WERI-Rb-1 (cell line): ENCODE measurements at regions not wholly inside any gene's neighbourhood (a gene's known extent, or its start where the extent isn't known, plus 50 kb on each side); places are given as distances from the start of the nearest gene placed in this dataset.

Experiments
- DNase-seq: peaks from one replicate; pipeline ENCODE4 v3.0.0-alpha.2; 2020
- H3K27ac ChIP-seq: fragments of 250-450 bp; sonication (Bioruptor Pico); 2 replicates; pipeline ENCODE4 v1.5.1; 2020; ENCODE audit warnings: mild to moderate bottlenecking, moderate library complexity
- H3K27me3 ChIP-seq: fragments of 250-450 bp; sonication (Bioruptor Pico); 2 replicates; pipeline ENCODE4 v1.5.1; 2021; ENCODE audit warnings: mild to moderate bottlenecking, low read depth, moderate library complexity; ENCODE audit not compliant: insufficient read depth, severe bottlenecking
- H3K36me3 ChIP-seq: fragments of 250-450 bp; sonication (Bioruptor Pico); 2 replicates; pipeline ENCODE4 v1.5.1; 2020; ENCODE audit warnings: mild to moderate bottlenecking, moderate library complexity
- H3K4me3 ChIP-seq: 2 replicates; pipeline ENCODE4 v1.5.1; 2011; ENCODE audit warnings: low read depth, mild to moderate bottlenecking, control low read depth, low read length
- H3K9me3 ChIP-seq: fragments of 250-450 bp; sonication (Bioruptor Pico); 2 replicates; pipeline ENCODE4 v1.5.1; 2021; ENCODE audit warnings: mild to moderate bottlenecking, moderate library complexity; ENCODE audit not compliant: severe bottlenecking
- TF ChIP-seq, protein P1 (sequence below): IDR thresholded peaks from 2 replicates; pipeline ENCODE4 v1.5.1; 2011; ENCODE audit warnings: low read depth, mild to moderate bottlenecking, control low read depth, inconsistent platforms, low read length

DNA sequence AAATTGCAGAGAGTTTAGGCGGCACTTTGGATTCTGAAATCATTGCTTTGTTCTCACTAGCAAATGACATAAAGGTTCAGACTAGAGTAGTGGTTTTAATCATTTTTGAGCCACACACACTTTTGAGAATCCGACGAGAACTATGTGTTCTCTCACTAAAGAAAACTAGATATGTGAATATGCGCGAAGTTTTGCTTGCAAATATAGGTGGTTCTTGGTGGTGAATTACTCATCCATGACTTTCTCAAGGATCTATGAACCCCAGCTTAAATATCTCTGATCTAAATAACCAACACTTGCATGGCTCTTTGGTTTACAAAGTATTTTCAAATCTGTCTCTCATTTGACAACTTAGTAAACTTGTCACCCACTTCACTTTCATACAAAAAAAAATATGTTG lies 54.8 kb downstream of the NOG start:
- H3K36me3 ChIP-seq: no peaks in the 10 kb centered on the region
- H3K27ac ChIP-seq: no peak overlapping the region
- no peak for DNase-seq
- peaks cover 40% of the 10 kb centered on the region for H3K27me3 ChIP-seq
- H3K9me3 ChIP-seq: peaks cover 4% of the 10 kb centered on the region
- TF ChIP-seq, protein P1, sequence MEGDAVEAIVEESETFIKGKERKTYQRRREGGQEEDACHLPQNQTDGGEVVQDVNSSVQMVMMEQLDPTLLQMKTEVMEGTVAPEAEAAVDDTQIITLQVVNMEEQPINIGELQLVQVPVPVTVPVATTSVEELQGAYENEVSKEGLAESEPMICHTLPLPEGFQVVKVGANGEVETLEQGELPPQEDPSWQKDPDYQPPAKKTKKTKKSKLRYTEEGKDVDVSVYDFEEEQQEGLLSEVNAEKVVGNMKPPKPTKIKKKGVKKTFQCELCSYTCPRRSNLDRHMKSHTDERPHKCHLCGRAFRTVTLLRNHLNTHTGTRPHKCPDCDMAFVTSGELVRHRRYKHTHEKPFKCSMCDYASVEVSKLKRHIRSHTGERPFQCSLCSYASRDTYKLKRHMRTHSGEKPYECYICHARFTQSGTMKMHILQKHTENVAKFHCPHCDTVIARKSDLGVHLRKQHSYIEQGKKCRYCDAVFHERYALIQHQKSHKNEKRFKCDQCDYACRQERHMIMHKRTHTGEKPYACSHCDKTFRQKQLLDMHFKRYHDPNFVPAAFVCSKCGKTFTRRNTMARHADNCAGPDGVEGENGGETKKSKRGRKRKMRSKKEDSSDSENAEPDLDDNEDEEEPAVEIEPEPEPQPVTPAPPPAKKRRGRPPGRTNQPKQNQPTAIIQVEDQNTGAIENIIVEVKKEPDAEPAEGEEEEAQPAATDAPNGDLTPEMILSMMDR: no peak
- no peak overlapping the region for H3K4me3 ChIP-seq

DNA sequence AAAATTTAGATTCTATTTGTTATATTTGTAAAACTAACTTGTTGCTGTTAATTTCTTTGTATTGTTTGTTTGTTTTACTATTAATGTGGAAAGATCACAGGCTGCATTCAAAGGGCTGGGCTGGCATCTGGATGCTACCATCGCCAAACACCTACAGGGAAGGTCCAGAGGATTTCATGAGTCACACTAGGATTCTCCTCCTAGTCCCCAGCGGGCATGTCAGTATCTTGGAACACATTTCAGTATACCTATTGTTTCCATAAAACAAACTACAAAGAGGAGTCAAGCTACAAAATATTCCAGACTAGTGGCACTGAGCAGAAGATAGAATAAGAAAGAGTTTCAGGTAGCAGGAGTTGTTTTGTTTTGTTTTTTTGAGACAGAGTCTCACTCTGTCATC lies 55.3 kb downstream of the NOG start:
- Histone ChIP-seq H3K27me3 (peaks cover 42% of the 10 kb centered on the region), H3K27ac (no peak overlapping the region), H3K36me3 (no peaks in the 10 kb centered on the region), H3K4me3 (no peak overlapping the region), H3K9me3 (peaks cover 4% of the 10 kb centered on the region)
- TF ChIP-seq, protein P1: no peak
- no peak for DNase-seq

DNA sequence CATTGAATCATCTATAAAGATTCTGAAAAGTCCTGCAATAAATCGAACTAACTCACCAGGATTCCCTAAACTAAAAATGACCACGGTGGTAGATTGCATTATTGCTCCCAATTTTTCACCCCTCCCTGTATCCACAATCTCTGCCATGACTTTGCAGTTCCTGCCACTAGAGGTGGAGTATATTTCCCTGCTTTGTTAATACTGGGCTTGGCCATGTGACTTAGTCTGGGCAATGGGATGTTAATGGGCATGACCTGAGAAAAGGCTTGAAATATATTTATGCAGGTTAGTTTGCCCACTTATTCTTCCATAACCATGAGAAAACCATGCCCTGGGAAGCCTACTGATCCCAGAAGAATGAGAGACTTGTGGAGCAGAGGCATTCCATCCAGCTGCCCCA lies 59.1 kb downstream of the NOG start:
- no peak for DNase-seq
- TF ChIP-seq, protein P1: no peak
- peaks cover 4% of the 10 kb centered on the region for H3K9me3 ChIP-seq
- H3K4me3 ChIP-seq: no peak overlapping the region
- no peaks in the 10 kb centered on the region for H3K36me3 ChIP-seq
- H3K27ac ChIP-seq: no peak overlapping the region
- H3K27me3 ChIP-seq: peaks cover 33% of the 10 kb centered on the region

DNA sequence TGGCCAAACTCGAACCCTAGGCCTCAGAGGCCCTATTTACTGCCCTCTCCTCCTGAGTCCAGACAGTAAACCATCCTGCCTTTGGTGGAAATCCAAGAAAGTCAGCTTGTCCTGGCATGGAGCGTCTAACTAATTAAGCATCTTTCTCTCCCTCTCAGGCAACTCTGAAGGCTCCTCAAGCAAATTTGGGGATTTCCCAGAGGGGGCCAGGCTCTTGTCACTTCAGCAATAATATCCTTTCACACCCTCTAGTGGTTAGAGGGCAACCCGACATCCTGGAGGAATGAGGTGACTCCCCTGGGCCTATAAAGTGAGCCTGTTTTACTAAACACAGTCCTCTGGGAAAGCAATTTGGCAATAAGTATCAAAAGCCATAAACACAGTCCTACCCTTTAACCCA lies 60.4 kb downstream of the NOG start:
- DNase-seq: peak; percentile 52
- no peak overlapping the region for H3K4me3 ChIP-seq
- no peaks in the 10 kb centered on the region for H3K36me3 ChIP-seq
- peaks cover 4% of the 10 kb centered on the region for H3K9me3 ChIP-seq
- peaks cover 34% of the 10 kb centered on the region for H3K27me3 ChIP-seq
- TF ChIP-seq, protein P1: peak; percentile 76
- H3K27ac ChIP-seq: no peak overlapping the region

DNA sequence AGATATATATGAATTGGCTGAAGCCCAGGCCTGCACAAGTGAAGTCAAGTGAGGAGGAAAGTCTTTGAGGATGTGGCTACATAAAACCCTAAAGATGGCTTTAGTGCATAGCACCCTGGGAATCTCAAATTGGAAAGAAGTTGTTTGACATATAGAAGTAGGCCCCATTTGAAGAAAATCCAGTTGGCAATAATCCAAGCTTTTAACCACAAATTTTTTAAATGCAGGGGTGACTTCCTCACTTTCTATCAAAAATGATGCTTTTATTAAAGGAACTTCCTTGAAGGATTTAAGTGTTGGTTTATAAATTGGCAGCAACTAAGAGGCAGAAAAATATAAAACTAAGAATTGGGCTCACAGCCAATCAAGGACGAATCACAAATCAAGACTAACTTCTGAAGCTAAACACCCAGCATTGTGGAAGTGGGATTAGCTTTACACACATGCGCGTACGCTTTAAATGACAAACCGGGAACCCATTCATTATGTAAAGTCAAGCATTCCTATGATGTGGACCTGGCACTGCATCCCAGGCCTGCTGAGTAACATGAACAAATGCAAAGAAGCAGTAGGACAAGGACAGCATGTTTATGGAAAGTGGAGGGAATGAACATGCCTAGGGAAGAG lies 63.3 kb downstream of the NOG start:
- Histone ChIP-seq H3K27me3 (peaks cover 39% of the 10 kb centered on the region), H3K9me3 (no peaks in the 10 kb centered on the region), H3K4me3 (no peak overlapping the region), H3K27ac (no peak overlapping the region), H3K36me3 (no peaks in the 10 kb centered on the region)
- TF ChIP-seq, protein P1: no peak
- no peak for DNase-seq

DNA sequence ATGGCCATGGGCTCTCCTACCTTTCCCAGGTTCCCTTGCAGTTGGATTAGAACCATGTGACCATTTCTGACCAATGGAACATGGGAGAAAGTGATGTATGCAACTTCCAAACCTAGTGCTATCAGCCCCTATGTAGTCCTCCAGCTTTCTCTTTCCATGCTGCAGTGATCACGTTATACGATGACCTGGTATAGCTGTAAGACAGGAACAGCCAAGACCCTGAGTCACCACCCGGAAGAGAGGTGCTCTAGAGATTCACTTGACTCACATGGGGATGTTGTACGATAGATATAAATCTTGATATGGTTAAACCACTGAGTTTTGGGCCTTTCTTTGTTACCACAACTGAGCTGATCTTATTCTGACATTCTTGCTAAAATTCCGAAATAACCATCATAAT lies 65.1 kb downstream of the NOG start:
- H3K9me3 ChIP-seq: no peaks in the 10 kb centered on the region
- TF ChIP-seq, protein P1: no peak
- DNase-seq: no peak

More for the DNA sequence above, 65.1 kb downstream of the NOG start:
- H3K36me3 ChIP-seq: no peaks in the 10 kb centered on the region
- no peak overlapping the region for H3K27ac ChIP-seq
- H3K27me3 ChIP-seq: peaks cover 43% of the 10 kb centered on the region
- no peak overlapping the region for H3K4me3 ChIP-seq
